Liver (tissue), 3 donors: ENCODE measurements at regions not wholly inside any gene's neighbourhood (a gene's known extent, or its start where the extent isn't known, plus 50 kb on each side); places are given as distances from the start of the nearest gene placed in this dataset.

Experiments used
- GABPA ChIP-seq, 2 donors: IDR thresholded peaks in 1 of 2; conservative IDR thresholded peaks in 1 of 2; 2 replicates each; pipeline ENCODE4 v1.6.1; 2016; ENCODE audit warnings: antibody characterized with exemption in 2 of 2, mild to moderate bottlenecking in 1 of 2, moderate library complexity in 1 of 2
- RXRA ChIP-seq, 2 donors: IDR thresholded peaks; 2 replicates each; pipeline ENCODE4 v1.6.1; 2017 to 2018; ENCODE audit warnings: antibody characterized with exemption in 2 of 2, mild to moderate bottlenecking in 1 of 2
- TAF1 ChIP-seq: conservative IDR thresholded peaks from 2 replicates; pipeline ENCODE4 v1.6.1; 2016; ENCODE audit warnings: antibody characterized with exemption, mild to moderate bottlenecking
- YY1 ChIP-seq: IDR thresholded peaks from 2 replicates; pipeline ENCODE4 v1.6.1; 2016; ENCODE audit warnings: antibody characterized with exemption, mild to moderate bottlenecking
- TF ChIP-seq, protein P1 (sequence below): IDR thresholded peaks from 2 replicates; pipeline ENCODE4 v1.6.1; 2016; ENCODE audit warnings: antibody characterized with exemption
- TF ChIP-seq, protein P2 (sequence below): fragments of 150-350 bp; IDR thresholded peaks from 2 replicates; pipeline ENCODE4 v1.5.1; 2017; ENCODE audit warnings: improper control_type of control experiment, low read depth, low read length; ENCODE audit not compliant: missing input control
- donor health status: healthy.
- donor health status: healthy.

DNA sequence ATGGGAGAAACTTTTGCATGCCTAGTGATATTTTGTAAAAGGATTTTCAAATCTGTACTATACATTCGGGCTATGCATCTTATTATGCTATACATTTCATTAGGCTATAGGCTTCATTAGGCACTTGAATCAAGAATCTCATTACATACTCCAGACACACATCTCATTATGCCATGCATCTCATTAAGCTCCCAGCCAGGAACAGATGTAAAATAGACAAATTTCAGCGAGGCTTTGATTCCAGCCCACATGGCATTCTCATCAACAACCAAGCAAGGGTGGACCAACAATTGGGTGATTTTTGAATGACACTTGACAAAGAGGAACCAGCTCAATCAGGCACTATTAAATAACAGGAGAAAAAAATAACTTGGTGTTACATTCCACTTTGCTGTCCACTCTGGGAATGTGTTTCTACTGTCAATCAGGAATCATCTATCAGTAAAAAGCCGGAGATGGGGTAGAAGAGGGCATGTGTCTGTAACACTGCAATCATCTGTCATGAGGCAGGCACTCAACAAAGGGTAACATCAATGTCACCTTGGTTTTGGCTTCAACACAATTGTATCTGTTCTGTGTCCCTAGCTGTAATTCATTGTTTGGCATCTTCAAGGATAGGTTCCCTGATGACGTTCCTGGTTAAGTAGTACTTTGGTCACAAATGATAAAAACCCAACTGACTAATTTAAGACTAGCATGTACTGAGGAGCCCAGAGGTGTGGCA, 498.6 kb downstream of the EPHA4 start:
- TF ChIP-seq, protein P1, sequence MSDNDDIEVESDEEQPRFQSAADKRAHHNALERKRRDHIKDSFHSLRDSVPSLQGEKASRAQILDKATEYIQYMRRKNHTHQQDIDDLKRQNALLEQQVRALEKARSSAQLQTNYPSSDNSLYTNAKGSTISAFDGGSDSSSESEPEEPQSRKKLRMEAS: no peak
- TF ChIP-seq, protein P2, sequence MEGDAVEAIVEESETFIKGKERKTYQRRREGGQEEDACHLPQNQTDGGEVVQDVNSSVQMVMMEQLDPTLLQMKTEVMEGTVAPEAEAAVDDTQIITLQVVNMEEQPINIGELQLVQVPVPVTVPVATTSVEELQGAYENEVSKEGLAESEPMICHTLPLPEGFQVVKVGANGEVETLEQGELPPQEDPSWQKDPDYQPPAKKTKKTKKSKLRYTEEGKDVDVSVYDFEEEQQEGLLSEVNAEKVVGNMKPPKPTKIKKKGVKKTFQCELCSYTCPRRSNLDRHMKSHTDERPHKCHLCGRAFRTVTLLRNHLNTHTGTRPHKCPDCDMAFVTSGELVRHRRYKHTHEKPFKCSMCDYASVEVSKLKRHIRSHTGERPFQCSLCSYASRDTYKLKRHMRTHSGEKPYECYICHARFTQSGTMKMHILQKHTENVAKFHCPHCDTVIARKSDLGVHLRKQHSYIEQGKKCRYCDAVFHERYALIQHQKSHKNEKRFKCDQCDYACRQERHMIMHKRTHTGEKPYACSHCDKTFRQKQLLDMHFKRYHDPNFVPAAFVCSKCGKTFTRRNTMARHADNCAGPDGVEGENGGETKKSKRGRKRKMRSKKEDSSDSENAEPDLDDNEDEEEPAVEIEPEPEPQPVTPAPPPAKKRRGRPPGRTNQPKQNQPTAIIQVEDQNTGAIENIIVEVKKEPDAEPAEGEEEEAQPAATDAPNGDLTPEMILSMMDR: no peak
- no peak for TF ChIP-seq TAF1
- no peak for TF ChIP-seq GABPA (IDR thresholded peaks at IDR 0.05 in 1 of 2, conservative IDR thresholded peaks at IDR 0.05 in 1 of 2)
- no peak for TF ChIP-seq YY1
- TF ChIP-seq RXRA (IDR thresholded peaks at IDR 0.05): no peak
